Stimulated activated CD8-positive, alpha-beta memory T cell treated with anti-CD3 and anti-CD28 coated beads, Interleukin-7, amount 100 ng/mL, for 24 hours (primary cell): ENCODE measurements at regions not wholly inside any gene's neighbourhood (a gene's known extent, or its start where the extent isn't known, plus 50 kb on each side); places are given as distances from the start of the nearest gene placed in this dataset.

ENCODE experiments used
- DNase-seq: peaks from one replicate; pipeline ENCODE4 v3.0.0-alpha.2; 2020; ENCODE audit warnings: low read depth

DNA sequence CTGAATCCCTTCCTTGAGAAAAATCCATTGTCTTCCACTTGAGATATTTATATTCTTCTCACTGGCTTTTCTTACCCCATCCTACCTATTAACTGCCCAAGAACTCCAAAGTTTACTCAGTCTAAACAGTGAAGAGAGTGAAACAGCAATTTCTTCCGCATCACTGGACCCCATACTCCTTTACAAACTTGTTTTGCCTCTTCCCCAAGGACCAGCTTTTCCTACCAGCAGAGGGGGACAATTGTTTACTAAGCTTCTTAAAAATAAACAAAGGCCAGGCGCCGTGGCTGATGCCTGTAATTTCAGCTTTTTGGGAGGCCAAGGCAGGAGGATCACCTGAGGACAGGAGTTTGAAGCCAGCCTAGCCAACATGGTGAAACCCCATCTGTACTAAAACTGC lies 52.0 kb downstream of the LRATD1 start:
- DNase-seq: no peak

DNA sequence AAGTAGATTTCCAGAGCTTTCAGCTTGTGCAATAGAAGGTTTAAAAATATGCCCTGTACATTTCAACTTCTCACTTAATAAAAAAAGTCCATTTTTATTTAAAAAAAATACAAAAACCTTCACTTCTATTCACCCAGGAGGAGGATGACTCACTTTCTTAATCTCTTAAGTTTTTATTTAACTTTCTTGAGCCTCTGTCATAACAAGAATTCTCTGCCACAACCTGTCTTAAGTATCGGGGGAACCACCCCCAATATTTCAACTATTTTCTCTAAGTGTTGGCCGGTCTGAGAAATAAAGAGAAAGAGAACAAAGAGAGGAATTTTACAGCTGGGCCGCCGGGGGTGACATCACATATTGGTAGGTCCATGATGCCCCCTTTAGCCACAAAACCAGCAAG lies 58.4 kb downstream of the LRATD1 start:
- DNase-seq: no peak

DNA sequence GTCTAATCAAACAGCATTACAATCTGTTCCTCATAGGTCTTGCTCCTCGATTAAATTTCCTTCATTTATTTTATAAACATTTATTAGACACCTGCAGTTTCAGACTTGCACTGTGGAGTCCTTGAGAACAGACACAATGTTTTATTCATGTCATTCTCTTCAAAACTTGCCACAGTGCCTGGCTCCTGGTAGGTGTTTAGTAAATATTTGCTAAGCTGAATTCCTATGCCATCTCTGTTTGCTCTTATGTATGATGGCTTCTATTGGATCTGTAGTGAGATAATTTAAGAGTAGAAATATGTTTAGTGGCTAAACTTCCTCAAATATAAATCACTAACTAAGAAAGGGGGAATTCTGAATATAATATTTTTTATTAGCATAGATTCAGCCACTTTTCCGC lies 61.4 kb downstream of the LRATD1 start:
- DNase-seq: no peak

DNA sequence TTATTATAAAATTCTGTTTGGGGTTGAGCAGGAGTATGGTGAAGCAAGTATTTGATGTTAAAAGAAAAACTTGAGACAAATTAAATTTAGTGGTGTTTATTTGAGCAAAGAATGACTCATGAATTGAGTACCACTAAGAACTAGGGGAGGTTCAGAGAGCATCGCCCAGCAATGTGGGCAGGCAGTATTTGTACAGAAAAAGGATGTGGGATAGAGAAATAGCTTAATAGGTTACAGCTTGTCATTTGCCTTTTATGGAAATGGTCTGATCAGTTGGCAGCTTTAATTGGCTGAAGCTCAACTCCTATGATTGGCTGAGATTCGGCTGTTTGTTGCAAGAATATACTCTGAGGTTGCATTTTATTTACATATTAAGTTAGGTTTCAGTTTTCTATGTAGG lies 68.2 kb downstream of the LRATD1 start:
- no peak for DNase-seq

DNA sequence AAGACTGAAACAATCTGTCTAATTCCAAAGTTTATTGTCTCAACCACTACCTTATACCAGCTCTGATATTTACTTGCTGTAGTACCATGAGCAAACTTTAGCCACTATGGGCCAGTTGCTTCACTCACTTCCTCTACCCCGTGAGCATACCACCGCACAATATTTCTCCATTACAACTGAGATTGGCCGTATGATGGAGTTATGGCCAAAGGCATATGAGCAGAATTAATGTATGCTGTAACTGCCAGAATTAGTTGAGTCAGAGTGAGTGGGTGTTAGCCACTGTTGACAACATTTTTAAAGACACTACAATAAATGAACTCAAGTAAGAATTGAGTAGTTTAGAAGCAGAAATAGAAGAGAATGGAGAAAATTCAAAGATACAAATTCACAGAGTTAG lies 69.7 kb downstream of the LRATD1 start:
- no peak for DNase-seq

DNA sequence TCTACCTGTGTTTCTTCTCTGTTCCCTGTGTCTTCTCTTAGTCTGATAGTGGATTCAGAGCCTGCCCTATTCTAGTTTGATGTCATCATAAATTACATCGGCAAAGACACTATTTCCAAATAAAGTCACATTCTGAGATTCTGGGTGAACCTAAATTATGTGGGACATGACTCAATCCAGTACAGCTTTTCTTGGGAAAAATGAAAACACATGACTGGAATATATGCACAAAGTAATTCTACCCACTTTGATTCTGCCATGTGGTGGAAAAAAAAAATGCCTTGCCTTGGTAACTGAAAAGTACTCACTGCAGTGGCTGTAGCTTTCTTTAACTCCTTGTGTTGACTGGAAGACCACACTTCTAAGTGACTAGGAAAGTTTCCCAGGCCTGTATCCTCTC lies 73.7 kb downstream of the LRATD1 start:
- DNase-seq: no peak

DNA sequence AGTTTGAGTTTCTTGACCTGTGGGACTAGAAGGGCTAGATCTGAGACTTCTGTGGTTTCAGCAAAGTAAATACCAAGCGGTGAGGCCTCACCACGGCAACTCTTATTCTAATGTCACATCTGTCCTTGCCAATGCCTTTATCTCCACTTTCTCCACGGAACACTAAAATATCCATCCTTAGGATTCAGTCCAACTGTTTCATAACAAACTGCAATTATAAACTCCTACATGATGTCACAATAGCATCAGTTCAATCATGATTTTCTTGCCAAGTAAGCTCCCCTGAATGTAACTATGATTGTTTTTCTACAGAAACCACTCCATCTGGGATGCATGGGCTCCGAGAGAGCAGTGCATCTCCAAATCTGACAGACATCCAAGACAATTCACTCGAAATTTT lies 79.6 kb downstream of the LRATD1 start:
- DNase-seq: no peak

DNA sequence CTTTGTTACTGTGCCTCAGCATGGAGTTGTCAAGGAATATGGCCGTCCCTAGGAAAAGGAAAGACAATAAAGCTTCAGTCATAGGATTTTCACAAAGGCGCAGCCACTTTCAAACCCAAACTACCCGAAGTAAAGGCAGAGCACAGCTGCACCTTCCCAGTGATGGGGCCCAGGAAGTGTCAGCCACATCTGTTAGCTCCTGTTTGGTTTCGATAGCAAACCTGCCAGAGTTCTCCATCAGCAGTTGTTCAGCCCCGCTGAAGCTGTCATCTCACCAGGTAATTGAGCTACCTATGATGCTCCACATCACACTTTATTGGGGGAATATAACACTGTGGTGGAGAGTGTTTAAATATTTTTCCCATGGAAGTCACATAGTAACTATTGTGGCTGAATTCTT lies 80.7 kb downstream of the LRATD1 start:
- no peak for DNase-seq

DNA sequence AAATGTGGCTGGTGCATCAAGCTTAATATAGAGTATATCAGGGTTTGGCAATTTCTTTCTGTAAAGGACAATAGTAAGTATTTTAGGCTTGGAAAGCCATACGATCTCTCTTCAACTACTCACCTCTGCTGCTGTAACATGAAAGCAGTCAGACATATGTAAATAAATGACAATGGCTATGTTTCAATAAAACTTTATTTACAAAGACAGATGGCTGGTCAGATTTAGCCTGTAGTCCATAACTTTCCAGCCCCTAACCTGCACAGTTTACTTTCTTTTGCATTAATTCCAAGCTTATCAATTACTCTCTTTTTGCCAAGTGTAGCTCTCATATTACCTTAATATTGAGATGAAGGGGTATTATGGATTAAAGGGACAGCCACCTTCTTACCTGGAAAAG lies 83.1 kb downstream of the LRATD1 start:
- no peak for DNase-seq

DNA sequence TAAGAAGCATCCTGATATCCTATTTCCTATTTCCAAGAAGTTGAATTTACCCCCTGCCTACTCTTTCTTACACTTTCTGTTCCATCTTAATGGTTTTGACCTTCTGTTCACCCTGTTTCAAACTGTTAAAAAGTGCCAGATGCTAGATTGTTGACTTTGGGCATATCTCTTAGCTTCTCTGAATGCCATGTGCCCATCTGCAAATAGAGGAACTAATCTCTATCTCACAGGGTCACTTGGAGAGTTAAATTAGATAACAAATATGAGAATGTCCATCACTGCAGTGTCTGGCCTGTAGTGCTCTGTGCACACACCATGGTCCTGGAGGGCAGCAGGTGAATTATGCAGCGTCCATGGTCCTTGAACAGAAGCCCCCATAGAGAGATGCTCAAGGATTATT lies 83.8 kb downstream of the LRATD1 start:
- DNase-seq: no peak

DNA sequence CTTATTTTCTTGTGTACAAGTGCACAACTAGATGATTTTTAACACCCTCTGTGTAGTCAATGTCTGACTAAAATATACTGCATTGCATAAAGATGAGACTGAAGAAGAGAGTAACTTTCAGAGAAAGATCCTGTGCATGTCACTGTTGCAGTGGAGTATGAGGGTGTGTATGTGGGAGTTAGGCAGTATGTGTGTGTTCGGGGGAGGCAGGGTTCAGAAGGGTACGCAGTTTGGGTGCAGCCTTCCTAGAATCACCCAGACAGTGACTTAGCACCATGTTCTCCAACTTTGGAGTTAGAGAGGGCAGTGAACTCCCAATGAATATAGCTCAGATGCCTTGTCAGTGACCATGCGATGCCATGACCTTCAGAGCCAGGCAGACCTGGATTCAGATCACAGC lies 84.6 kb downstream of the LRATD1 start:
- no peak for DNase-seq

DNA sequence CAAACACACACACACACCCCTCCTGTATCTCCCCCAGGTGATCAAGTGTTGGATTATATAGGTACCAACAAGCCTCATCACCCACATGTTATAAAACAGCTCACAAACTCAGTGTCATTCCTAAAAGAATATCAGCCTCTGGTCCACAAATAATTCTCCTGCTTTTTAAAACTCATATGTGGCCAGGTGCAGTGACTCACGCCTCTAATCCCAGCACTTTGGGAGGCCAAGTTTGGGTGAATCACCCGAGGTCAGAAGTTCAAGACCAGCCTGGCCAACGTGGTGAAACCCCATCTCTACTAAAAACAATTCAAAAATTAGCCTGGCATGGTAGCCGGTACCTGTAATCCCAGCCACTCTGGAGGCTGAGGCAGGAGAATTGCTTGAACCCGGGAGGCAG lies 87.8 kb downstream of the LRATD1 start:
- DNase-seq: no peak

DNA sequence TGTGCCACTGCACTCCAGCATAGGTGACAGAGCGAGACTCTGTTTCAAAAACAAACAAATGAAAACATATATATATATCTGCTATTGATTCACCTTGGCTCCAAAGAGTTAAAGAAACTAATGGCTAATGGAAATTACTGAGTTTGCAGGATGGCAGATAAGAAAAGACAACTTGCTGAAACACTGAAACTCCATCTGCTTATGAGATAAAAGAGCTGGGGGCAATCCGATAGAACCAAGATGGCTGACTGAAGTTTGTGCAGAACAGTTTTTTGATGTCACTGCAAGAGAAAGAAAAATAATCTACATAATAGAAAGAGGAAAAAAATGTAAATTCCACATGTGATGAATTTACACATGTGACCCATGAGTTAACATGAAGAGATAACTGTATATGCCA lies 88.2 kb downstream of the LRATD1 start:
- DNase-seq: no peak

DNA sequence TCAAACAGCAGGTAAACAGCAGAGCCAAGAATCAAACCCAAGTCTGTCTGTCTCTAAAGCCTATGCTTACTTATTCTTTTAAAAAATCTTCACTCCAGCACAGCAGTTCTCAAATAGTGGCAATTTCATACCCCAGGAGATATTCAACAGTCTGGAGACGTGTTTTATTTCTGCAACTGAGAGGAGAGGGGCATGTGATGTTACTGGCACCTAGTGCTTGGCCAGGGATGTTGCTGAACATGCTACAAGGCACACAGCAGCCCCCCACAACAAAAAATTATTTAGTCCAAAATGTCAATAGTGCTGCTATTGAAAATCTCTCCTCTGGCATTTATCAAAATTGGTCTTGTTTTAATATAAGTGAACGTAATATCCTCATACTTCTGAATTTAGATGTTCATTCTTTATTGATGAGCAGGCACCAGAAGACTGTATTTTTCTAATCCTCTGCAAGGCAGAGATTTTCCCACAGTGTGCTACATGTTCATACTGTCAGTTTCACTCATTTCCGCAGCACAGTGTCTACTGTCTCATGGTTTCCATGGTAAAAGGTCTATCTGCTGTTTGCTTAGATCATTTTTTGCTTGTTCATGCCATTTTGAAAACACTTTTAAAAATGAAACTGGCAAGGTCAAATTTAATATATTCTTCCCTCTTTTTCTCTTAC lies 90.5 kb downstream of the LRATD1 start:
- DNase-seq: no peak

DNA sequence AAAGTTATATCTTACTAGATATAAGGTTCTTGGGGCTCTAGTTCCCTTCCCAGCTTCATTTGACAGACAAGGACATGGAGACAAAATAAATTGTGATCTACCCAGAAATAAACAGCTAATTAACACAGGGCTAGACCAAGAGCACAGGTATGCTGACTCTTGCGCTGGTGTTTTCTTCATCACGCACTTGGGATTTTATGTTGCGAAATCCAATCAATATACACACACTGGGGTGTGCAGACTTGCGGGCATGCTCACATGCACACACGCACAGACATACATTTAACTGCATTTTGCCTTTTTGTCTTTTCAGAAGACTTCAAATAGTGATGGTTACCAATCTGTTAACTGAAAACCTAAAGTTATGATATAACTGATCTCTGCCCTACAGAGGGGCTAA lies 91.2 kb downstream of the LRATD1 start:
- no peak for DNase-seq

DNA sequence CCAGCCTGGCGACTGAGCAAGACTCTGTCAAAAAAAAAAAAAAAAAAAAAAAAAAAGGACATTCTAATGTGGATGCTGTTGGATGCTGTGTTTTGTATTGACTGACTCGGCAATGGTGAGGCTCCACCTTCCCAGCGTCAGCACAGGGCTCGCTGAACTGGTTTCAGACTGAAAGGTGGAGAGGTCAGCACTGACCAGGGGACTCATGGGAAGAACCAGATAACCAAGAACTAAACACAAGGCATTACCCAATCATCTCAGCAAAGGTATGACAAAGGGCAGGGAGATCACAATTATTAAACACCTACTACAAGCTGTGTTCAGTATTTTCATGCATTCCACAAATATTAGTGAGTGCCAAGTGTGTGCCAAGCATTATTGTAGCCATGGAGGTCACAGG lies 103.2 kb downstream of the LRATD1 start:
- DNase-seq: no peak

DNA sequence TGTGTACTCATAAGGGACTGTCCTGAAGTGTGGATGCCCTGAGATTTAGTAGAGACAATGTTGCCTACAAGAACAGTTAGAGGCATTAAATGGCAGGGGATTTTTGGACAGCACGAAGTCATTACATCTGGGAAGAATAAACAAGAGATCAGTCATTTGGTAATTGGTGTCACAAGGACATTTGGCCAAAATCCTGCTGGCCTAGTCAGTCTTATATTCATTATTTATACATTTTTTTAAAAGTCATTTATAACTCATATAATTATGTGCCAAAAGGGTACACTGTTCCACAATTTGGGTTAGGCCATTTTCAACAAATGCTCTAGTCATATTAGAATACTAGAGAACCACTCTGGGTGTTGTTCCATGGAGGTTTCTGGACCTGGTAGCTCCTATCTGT lies 104.7 kb downstream of the LRATD1 start:
- no peak for DNase-seq

DNA sequence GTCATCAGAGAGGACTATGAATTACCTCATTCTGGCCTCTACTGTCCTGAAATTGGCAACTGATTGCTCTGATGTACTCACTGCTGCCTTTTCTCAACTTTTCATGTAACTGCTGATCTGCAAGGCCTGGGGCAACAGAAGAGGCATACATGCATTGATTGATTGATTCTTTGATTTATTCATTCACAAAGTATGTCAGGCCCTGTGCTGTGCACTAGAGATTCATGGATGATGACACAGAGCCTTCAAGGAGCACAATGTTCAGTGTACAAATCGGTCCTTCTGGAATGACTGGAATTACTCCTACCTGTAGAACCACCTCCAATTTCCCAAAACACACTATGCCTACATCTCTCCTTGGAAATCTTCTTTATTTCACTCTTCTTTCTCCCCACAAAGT lies 111.3 kb downstream of the LRATD1 start:
- DNase-seq: no peak

DNA sequence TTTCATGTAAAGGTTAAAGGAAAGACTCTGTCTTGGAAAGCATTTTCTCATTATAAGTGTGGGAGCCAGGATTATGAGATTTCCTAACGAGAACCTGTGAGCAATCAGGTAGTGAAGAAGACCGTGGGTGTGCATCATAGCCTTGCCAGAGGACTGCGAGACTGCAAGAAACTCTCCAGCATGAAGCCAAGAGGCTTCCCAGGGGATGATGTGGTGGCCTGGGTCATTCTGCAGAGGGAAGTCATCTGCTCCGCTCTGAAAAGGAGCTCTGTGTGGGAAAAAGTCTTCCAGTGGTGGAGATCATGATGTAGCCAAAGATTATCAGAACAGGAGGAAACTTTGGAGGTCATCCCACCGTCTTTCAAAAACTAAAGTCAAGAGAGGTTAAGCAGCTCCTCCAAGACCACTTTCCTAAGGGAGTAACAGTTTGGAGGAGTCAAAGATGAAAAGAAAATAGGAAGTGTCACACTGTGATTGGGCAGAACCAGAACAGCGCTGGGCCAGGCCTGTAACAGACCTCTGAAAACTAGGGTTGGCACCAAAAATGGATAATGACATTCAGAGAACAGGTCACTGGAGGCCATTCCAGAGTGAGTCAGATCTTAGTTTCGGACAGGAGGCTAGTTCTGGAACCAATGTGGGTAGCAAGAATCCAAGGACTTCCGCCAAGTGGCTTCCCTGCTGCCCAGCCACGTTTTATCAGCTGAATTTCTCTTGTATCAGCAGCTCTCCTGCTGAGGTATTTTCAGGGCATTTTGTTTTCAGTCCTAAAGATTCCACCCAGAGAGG lies 113.0 kb downstream of the LRATD1 start:
- DNase-seq: no peak

DNA sequence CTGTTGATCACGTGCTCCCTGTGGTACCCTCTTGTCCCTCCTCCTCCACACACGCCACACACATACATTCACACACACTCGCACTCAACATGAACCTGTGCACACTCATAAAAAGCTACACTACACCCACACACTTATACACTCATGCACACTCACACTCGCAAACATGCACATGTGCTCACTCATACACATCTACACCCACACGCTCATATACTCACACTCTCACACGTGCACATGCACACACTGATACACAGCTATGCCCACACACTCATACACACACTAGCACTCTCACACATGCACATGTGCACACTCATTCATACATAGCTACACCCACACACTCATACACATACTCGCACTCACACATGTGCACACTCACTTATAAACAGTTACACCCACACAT lies 113.6 kb downstream of the LRATD1 start:
- DNase-seq: no peak

DNA sequence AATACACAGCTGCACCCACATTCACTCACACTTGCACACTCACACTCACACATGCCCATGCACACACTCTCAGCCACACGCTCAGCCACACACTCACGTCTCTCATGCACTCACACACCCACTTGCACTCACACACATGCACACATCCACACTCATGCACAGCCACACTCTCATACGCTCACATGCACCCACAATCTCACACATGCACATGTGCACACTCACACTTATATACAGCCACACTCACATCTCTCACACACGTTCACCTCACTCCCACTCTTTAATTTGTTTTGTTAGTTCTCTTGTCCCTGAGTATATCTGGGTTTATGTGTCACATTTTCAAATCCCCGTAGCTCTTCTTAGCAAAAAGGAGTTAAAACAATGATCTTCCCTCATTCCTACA lies 114.9 kb downstream of the LRATD1 start:
- no peak for DNase-seq

DNA sequence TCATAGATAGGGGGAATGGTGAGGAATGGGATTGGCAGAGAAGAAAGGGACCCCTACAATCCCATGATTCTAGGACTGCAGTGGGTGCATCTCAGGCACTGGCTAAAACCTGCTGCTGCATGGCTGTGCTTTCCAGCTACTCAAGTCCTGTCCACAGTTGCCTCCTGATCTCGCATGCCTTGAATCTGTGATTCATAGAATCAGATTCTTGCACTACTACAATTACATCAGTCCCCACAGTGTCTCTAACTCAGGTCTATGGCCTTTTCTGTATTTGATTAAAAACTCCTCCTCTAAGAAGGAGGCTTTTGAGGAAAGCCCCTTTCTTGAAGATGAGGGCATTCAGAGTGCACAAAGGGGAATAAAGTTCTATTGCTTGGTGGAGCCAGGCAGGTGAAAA lies 117.4 kb downstream of the LRATD1 start:
- no peak for DNase-seq

DNA sequence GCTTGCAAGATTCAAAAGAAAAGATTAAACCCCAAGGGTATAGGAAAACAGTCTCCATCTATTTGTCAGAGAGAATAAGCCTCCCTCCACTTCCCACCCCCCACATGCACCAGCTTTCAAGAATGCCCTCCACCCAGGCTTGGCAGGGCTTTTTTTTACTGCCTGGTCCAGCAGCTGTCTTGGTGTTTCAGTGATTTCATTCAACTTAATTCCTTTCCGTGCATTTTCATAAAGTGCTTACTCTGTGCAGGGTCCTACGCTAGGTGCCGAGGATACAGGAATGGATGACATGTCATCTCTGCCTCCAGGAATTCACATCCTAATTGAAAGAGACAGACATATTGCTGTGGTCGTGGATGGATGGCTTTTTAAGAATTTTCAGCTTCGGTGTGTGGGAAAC lies 117.9 kb downstream of the LRATD1 start:
- no peak for DNase-seq

DNA sequence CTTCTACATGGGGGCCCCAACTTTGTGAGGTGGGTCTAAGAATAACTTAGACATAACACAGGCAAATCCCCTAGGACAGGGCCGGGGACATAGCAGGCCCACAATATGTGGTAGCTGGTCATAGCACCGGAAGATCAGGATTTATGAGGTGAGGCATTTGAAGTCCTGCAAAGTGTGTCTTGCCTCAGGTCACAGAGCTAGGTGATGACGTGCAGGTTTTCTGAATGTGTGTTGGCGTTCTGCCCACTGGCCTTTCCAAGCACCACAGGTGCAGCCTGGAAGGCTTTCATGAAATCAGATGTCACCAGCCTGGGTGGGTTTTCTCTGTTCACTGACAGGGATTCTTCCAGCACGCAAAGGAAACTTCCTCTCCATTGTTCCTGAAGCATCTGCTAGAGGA lies 119.1 kb downstream of the LRATD1 start:
- no peak for DNase-seq
